IMR-90 (cell line): ENCODE measurements at regions not wholly inside any gene's neighbourhood (a gene's known extent, or its start where the extent isn't known, plus 50 kb on each side); places are given as distances from the start of the nearest gene placed in this dataset.

Experiments
- ATAC-seq: fragments of 200-7000 bp; cut with Tn5 transposase; 2 replicates; pipeline ENCODE4 v1.9.1; 2020; ENCODE audit warnings: low read depth, mild to moderate bottlenecking, moderate library complexity
- BruUV-seq: library from RNA; stranded (reverse); fragments of 400-500 nt; replicated peaks from 2 replicates; lab custom pipeline; 2021; lab: Mats Ljungman, UMichigan
- CTCF ChIA-PET: fragments of 300-600 bp; formaldehyde crosslinking; extraction: SDS; loops from one replicate; lab custom pipeline; 2021; ENCODE audit warnings: antibody characterized with exemption; lab: Yijun Ruan, JAX
- POLR2A ChIA-PET: fragments of 300-600 bp; sonication (Branson Sonifier 250); formaldehyde crosslinking; loops from one replicate; lab custom pipeline; 2022; ENCODE audit warnings: antibody characterized with exemption; ENCODE audit not compliant: unreplicated experiment; lab: Charles Lee
- DNase-seq: peaks from one replicate; pipeline ENCODE4 v3.0.0; 2013
- H2AFZ ChIP-seq: replicated peaks from 2 replicates; pipeline ENCODE3; 2013; ENCODE audit warnings: low read length, mild to moderate bottlenecking; ENCODE audit not compliant: poor library complexity
- H2AK5ac ChIP-seq: 2 replicates; pipeline ENCODE4 v1.6.1; 2013; ENCODE audit warnings: low read depth, low read length, inconsistent platforms
- H2AK9ac ChIP-seq: replicated peaks from 2 replicates; pipeline ENCODE3; 2013; ENCODE audit warnings: mild to moderate bottlenecking, low read depth, low read length, moderate library complexity; ENCODE audit not compliant: poor library complexity
- H2BK120ac ChIP-seq: 2 replicates; pipeline ENCODE4 v1.6.1; 2013; ENCODE audit warnings: low read depth, low read length, inconsistent platforms
- H2BK15ac ChIP-seq: 3 replicates; pipeline ENCODE4 v1.6.1; 2013; ENCODE audit warnings: low read depth, low read length, inconsistent platforms
- H2BK20ac ChIP-seq: 2 replicates; pipeline ENCODE4 v1.6.1; 2013; ENCODE audit warnings: low read depth, mild to moderate bottlenecking, inconsistent platforms, low read length, moderate library complexity
- H2BK5ac ChIP-seq: 2 replicates; pipeline ENCODE4 v1.6.1; 2013; ENCODE audit warnings: mild to moderate bottlenecking, low read depth, low read length, inconsistent platforms; ENCODE audit not compliant: poor library complexity, severe bottlenecking
- H3K14ac ChIP-seq: replicated peaks from 2 replicates; pipeline ENCODE4 v1.6.1; 2013; ENCODE audit warnings: low read depth, low read length, inconsistent platforms
- H3K18ac ChIP-seq: 2 replicates; pipeline ENCODE4 v1.6.1; 2013; ENCODE audit warnings: low read depth, low read length, control low read depth
- H3K23ac ChIP-seq: 2 replicates; pipeline ENCODE4 v1.6.1; 2013; ENCODE audit warnings: low read depth, low read length, inconsistent platforms
- H3K27ac ChIP-seq: 2 replicates; pipeline ENCODE4 v1.5.1; 2013; ENCODE audit warnings: mild to moderate bottlenecking, control low read depth, low read length; ENCODE audit not compliant: insufficient read depth
- H3K27me3 ChIP-seq: 2 replicates; pipeline ENCODE4 v1.6.1; 2013; ENCODE audit warnings: low read length; ENCODE audit not compliant: control insufficient read depth, insufficient read depth
- H3K36me3 ChIP-seq: 2 replicates; pipeline ENCODE4 v1.6.1; 2013; ENCODE audit warnings: low read length, mixed read lengths; ENCODE audit not compliant: control insufficient read depth, insufficient read depth
- H3K4ac ChIP-seq: 2 replicates; pipeline ENCODE4 v1.6.1; 2013; ENCODE audit warnings: low read depth, low read length, inconsistent platforms
- H3K4me1 ChIP-seq: 2 replicates; pipeline ENCODE4 v1.6.1; 2013; ENCODE audit warnings: low read length, mixed read lengths; ENCODE audit not compliant: control insufficient read depth, insufficient read depth
- H3K4me2 ChIP-seq: 2 replicates; pipeline ENCODE4 v1.6.1; 2013; ENCODE audit warnings: low read depth, mild to moderate bottlenecking, control low read depth, low read length, moderate library complexity
- H3K4me3 ChIP-seq: 2 replicates; pipeline ENCODE4 v1.5.1; 2013; ENCODE audit warnings: low read depth, mild to moderate bottlenecking, control low read depth, low read length, moderate library complexity; ENCODE audit not compliant: insufficient read depth
- H3K56ac ChIP-seq: 2 replicates; pipeline ENCODE4 v1.6.1; 2013; ENCODE audit warnings: low read length, inconsistent platforms; ENCODE audit not compliant: insufficient read depth; ENCODE audit errors: extremely low read depth
- H3K79me1 ChIP-seq, 2 experiments: 2 replicates each; pipeline ENCODE4 v1.6.1; 2013; ENCODE audit warnings: low read length in 2 of 2, inconsistent platforms in 1 of 2, low read depth in 1 of 2
- H3K9ac ChIP-seq: 2 replicates; pipeline ENCODE4 v1.6.1; 2013; ENCODE audit warnings: low read depth, low read length, control low read depth
- H3K9me1 ChIP-seq: 2 replicates; pipeline ENCODE4 v1.6.1; 2013; ENCODE audit warnings: low read length, inconsistent platforms; ENCODE audit not compliant: insufficient read depth
- H3K9me3 ChIP-seq: 2 replicates; pipeline ENCODE4 v1.6.1; 2013; ENCODE audit warnings: low read length; ENCODE audit not compliant: control insufficient read depth, insufficient read depth
- H4K20me1 ChIP-seq: 2 replicates; pipeline ENCODE4 v1.6.1; 2013; ENCODE audit warnings: low read length, inconsistent platforms; ENCODE audit not compliant: insufficient read depth
- H4K5ac ChIP-seq: 2 replicates; pipeline ENCODE4 v1.6.1; 2013; ENCODE audit warnings: mild to moderate bottlenecking, low read depth, low read length, control low read depth
- H4K8ac ChIP-seq, 2 experiments: 2 replicates each; pipeline ENCODE4 v1.6.1; 2013; ENCODE audit warnings: low read depth in 2 of 2, low read length in 2 of 2, control low read depth in 1 of 2, inconsistent platforms in 1 of 2
- H4K91ac ChIP-seq: 2 replicates; pipeline ENCODE4 v1.6.1; 2013; ENCODE audit warnings: low read depth, low read length, inconsistent platforms; ENCODE audit not compliant: insufficient read depth
- CEBPB ChIP-seq: IDR thresholded peaks from 2 replicates; pipeline ENCODE4 v1.6.1; 2012; ENCODE audit warnings: low read depth, low read length, improper control_type of control experiment
- FOS ChIP-seq: fragments of 150-350 bp; IDR thresholded peaks from 2 replicates; pipeline ENCODE4 v1.6.1; 2016; ENCODE audit warnings: low read depth, low read length
- RFX5 ChIP-seq: IDR thresholded peaks from 2 replicates; pipeline ENCODE4 v1.8.0; 2012; ENCODE audit warnings: low read depth, mild to moderate bottlenecking, low read length, moderate library complexity
- WGBS, 2 experiments: methylation state at CpG; one replicate each; pipeline versions ENCODE4 v1.1.5 to v1.1.7; 2013; ENCODE audit warnings: missing lambda C conversion rate in 2 of 2; ENCODE audit not compliant: insufficient read length in 1 of 2; ENCODE audit errors: extremely low coverage in 2 of 2; 5-methylcytosine and 5-hydroxymethylcytosine counted together
- dilution Hi-C: fragments of 300-500 bp; cut with HindIII; formaldehyde crosslinking; loops from one replicate; pipeline ENCODE4 v1.14.3; 2018; ENCODE audit warnings: low sequenced_read_pairs; ENCODE audit not compliant: unreplicated experiment
- in situ Hi-C: fragments of 300-500 bp; cut with MboI; formaldehyde crosslinking; loops from 3 replicates; pipeline ENCODE4 v1.14.3; 2019; ENCODE audit warnings: low sequenced_read_pairs, inconsistent platforms, mixed read lengths
- intact Hi-C: fragments of 100-400 bp; cut with micrococcal nuclease; formaldehyde crosslinking; loops from 2 replicates; pipeline ENCODE4 v1.10.0; 2022

DNA sequence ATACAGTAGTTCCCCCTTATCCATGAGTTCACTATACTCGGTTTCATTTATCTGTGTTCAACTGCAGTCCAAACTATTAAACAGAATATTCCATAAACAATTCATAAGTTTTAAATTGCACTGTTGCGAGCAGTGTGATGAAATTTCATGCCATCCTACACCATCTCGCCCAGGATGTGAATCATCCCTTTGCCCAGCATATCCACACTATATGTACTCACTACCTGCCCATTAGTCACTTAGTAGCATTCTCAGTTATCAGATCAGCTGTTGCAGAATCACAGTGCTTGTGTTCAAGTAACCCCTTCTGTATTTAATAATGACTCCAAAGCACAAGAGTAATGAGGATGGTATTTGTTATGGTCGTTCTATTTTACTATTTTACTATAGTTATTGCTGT lies 51.5 kb downstream of the SHOC1 start:
- H2BK5ac ChIP-seq = peak overlapping the region; percentile 54
- H2AK5ac ChIP-seq = no peak overlapping the region
- H3K9me3 ChIP-seq = no peaks in the 10 kb centered on the region
- no peak overlapping the region for H3K9ac ChIP-seq
- H3K27me3 ChIP-seq = no peaks in the 10 kb centered on the region
- intact Hi-C loops (no loop called here), in situ Hi-C loops (no loop called here), dilution Hi-C loops (no loop called here)
- no peak overlapping the region for H4K91ac ChIP-seq
- H3K4me2 ChIP-seq = peak overlapping the region; percentile 31; the same call in 1 of the 2 replicates
- peaks cover 8% of the 10 kb centered on the region for H3K9me1 ChIP-seq
- H4K5ac ChIP-seq = no peak overlapping the region
- no peak overlapping the region for H2BK120ac ChIP-seq
- H3K4ac ChIP-seq = 0 out of 2 replicates have a peak overlapping the region, but pooled peaks have one; percentile 24
- peak overlapping the region; percentile 76; the same call in 1 of the 2 replicates for H3K23ac ChIP-seq
- ChIA-PET POLR2A (no interaction called here), CTCF (no interaction called here)
- H3K27ac ChIP-seq = no peak overlapping the region
- no peaks in the 10 kb centered on the region; a peak in 2 of 4 replicates for H3K79me1 ChIP-seq
- H3K36me3 ChIP-seq = no peaks in the 10 kb centered on the region
- no peaks in the 10 kb centered on the region for H4K20me1 ChIP-seq
- no peak overlapping the region for H2AK9ac ChIP-seq
- no peak overlapping the region; the same call in 1 of the 2 replicates for H3K14ac ChIP-seq
- DNase-seq (peak; percentile 86), ATAC-seq (peak; percentile 92)
- WGBS, 2 experiments = no CpG with 5 or more reads among the region's 4 CpGs
- H3K56ac ChIP-seq = no peak overlapping the region
- H2BK20ac ChIP-seq = 0 out of 2 replicates have a peak overlapping the region, but pooled peaks have one; percentile 70
- H3K18ac ChIP-seq = no peak overlapping the region
- H4K8ac ChIP-seq = 0 out of 4 replicates have a peak overlapping the region, but pooled peaks of 1 of the 2 experiments have one; percentile 16
- BruUV-seq = no TSS peak
- no peak overlapping the region for H2AFZ ChIP-seq
- TF ChIP-seq CEBPB (peak; percentile 91), RFX5 (no peak), FOS (peak; percentile 50; the same call in 1 of the 2 replicates)
- H3K4me1 ChIP-seq = peaks cover 5% of the 10 kb centered on the region; the same call in 1 of the 2 replicates
- no peak overlapping the region for H2BK15ac ChIP-seq
- H3K4me3 ChIP-seq = no peak overlapping the region
